Immature natural killer cell (primary cell): ENCODE measurements at regions not wholly inside any gene's neighbourhood (a gene's known extent, or its start where the extent isn't known, plus 50 kb on each side); places are given as distances from the start of the nearest gene placed in this dataset.

Experiments used
- DNase-seq, 3 donors: peaks; one replicate each; pipeline ENCODE4 v3.0.0; 2022; ENCODE audit warnings: mixed read lengths in 1 of 3
- H3K27ac Mint-ChIP-seq, 6 donors: one replicate each; pipeline ENCODE4 v1.8.0; 2020; ENCODE audit warnings: mixed read lengths in 6 of 6, mild to moderate bottlenecking in 5 of 6, inconsistent platforms in 4 of 6, moderate library complexity in 3 of 6
- H3K27me3 Mint-ChIP-seq, 3 donors: one replicate each; pipeline ENCODE4 v1.8.0; 2020 to 2021; ENCODE audit warnings: low read depth in 3 of 3, mild to moderate bottlenecking in 3 of 3, mixed read lengths in 3 of 3, moderate library complexity in 3 of 3, inconsistent platforms in 1 of 3
- H3K36me3 Mint-ChIP-seq, 3 donors: one replicate each; pipeline ENCODE4 v1.8.0; 2020; ENCODE audit warnings: mixed read lengths in 3 of 3, inconsistent platforms in 2 of 3, mild to moderate bottlenecking in 2 of 3
- H3K4me1 Mint-ChIP-seq, 2 donors: one replicate each; pipeline ENCODE4 v1.8.0; 2020; ENCODE audit warnings: inconsistent platforms in 2 of 2, mild to moderate bottlenecking in 2 of 2, mixed read lengths in 2 of 2, moderate library complexity in 1 of 2
- H3K4me3 Mint-ChIP-seq, 5 donors: one replicate each; pipeline ENCODE4 v1.8.0; 2020; ENCODE audit warnings: mild to moderate bottlenecking in 5 of 5, mixed read lengths in 5 of 5, inconsistent platforms in 3 of 5, moderate library complexity in 3 of 5
- H3K9me3 Mint-ChIP-seq, 6 donors: one replicate each; pipeline ENCODE4 v1.8.0; 2020; ENCODE audit warnings: mild to moderate bottlenecking in 6 of 6, mixed read lengths in 6 of 6, inconsistent platforms in 4 of 6, moderate library complexity in 3 of 6

GRCh38 chr17:79412886-79413390, 197.9 kb downstream of the RBFOX3 start:
- no peak for DNase-seq
- Mint-ChIP-seq H3K4me1 (no peaks in the 10 kb centered on the region), H3K27me3 (peaks cover 2 to 5% (median 4%) of the 10 kb centered on the region in 3 donors), H3K9me3 (no peaks in the 10 kb centered on the region), H3K27ac (no peak overlapping the region), H3K36me3 (no peaks in the 10 kb centered on the region), H3K4me3 (no peak overlapping the region)

GRCh38 chr17:79412110-79412509, 198.7 kb downstream of the RBFOX3 start:
- H3K4me1 Mint-ChIP-seq: no peaks in the 10 kb centered on the region
- no peaks in the 10 kb centered on the region for H3K36me3 Mint-ChIP-seq
- H3K27ac Mint-ChIP-seq: no peak overlapping the region
- DNase-seq: no peak
- H3K9me3 Mint-ChIP-seq: no peaks in the 10 kb centered on the region
- peaks cover 2 to 8% (median 6%) of the 10 kb centered on the region in 3 donors for H3K27me3 Mint-ChIP-seq
- H3K4me3 Mint-ChIP-seq: no peak overlapping the region

GRCh38 chr17:79411419-79411818, 199.4 kb downstream of the RBFOX3 start:
- Mint-ChIP-seq H3K27me3 (peaks cover 2 to 10% (median 7%) of the 10 kb centered on the region in 3 donors), H3K36me3 (no peaks in the 10 kb centered on the region), H3K4me3 (no peak overlapping the region), H3K9me3 (no peaks in the 10 kb centered on the region), H3K4me1 (no peaks in the 10 kb centered on the region), H3K27ac (no peak overlapping the region)
- DNase-seq: no peak

GRCh38 chr17:79410681-79411080, 200.2 kb downstream of the RBFOX3 start:
- Mint-ChIP-seq H3K9me3 (no peaks in the 10 kb centered on the region), H3K4me1 (no peaks in the 10 kb centered on the region), H3K27me3 (peaks cover 2 to 10% (median 9%) of the 10 kb centered on the region in 3 donors), H3K36me3 (no peaks in the 10 kb centered on the region), H3K4me3 (no peak overlapping the region), H3K27ac (no peak overlapping the region)
- no peak for DNase-seq

GRCh38 chr17:79408251-79408650, 202.6 kb downstream of the RBFOX3 start:
- Mint-ChIP-seq H3K4me1 (no peaks in the 10 kb centered on the region), H3K36me3 (no peaks in the 10 kb centered on the region), H3K27me3 (peaks cover 5 to 15% (median 9%) of the 10 kb centered on the region in 3 donors), H3K9me3 (no peaks in the 10 kb centered on the region), H3K27ac (no peak overlapping the region), H3K4me3 (no peak overlapping the region)
- DNase-seq: no peak

GRCh38 chr17:79407385-79407784, 203.5 kb downstream of the RBFOX3 start:
- Mint-ChIP-seq H3K9me3 (no peaks in the 10 kb centered on the region), H3K36me3 (no peaks in the 10 kb centered on the region), H3K4me1 (no peaks in the 10 kb centered on the region), H3K27me3 (peaks cover 5 to 15% (median 9%) of the 10 kb centered on the region in 3 donors), H3K4me3 (no peak overlapping the region), H3K27ac (no peak overlapping the region)
- DNase-seq: no peak

GRCh38 chr17:79406316-79406715, 204.5 kb downstream of the RBFOX3 start:
- peaks cover 5 to 15% (median 9%) of the 10 kb centered on the region in 3 donors for H3K27me3 Mint-ChIP-seq
- H3K9me3 Mint-ChIP-seq: no peaks in the 10 kb centered on the region
- DNase-seq: no peak
- peaks cover 2 to 3% of the 10 kb centered on the region in 2 donors for H3K4me1 Mint-ChIP-seq
- H3K27ac Mint-ChIP-seq: no peak overlapping the region
- H3K4me3 Mint-ChIP-seq: no peak overlapping the region
- H3K36me3 Mint-ChIP-seq: no peaks in the 10 kb centered on the region

GRCh38 chr17:79405823-79406222, 205.0 kb downstream of the RBFOX3 start:
- H3K27ac Mint-ChIP-seq: no peak overlapping the region
- no peak overlapping the region for H3K4me3 Mint-ChIP-seq
- no peaks in the 10 kb centered on the region for H3K36me3 Mint-ChIP-seq
- H3K9me3 Mint-ChIP-seq: no peaks in the 10 kb centered on the region
- DNase-seq: no peak
- H3K4me1 Mint-ChIP-seq: peaks cover 7 to 8% of the 10 kb centered on the region in 2 donors
- peaks cover 6 to 15% (median 12%) of the 10 kb centered on the region in 3 donors for H3K27me3 Mint-ChIP-seq

- Mint-ChIP-seq H3K4me3 (no peak overlapping the region), H3K27me3 (peaks cover 11 to 18% (median 13%) of the 10 kb centered on the region in 3 donors), H3K36me3 (no peaks in the 10 kb centered on the region), H3K4me1 (peaks cover 13 to 15% of the 10 kb centered on the region in 2 donors), H3K27ac (no peak overlapping the region), H3K9me3 (no peaks in the 10 kb centered on the region)
- no peak for DNase-seq
Observed at GRCh38 chr17:79404136-79404911, 206.5 kb downstream of the RBFOX3 start.

- Mint-ChIP-seq H3K27ac (no peak overlapping the region), H3K4me1 (peaks cover 13 to 15% of the 10 kb centered on the region in 2 donors), H3K36me3 (no peaks in the 10 kb centered on the region), H3K27me3 (peaks cover 7 to 13% (median 8%) of the 10 kb centered on the region in 3 donors), H3K9me3 (no peaks in the 10 kb centered on the region), H3K4me3 (peak overlapping the region in 4 of 5 donors; percentile 31 to 83 (median 69))
- DNase-seq: no peak
Observed at GRCh38 chr17:79401704-79402674, 208.9 kb downstream of the RBFOX3 start.

- Mint-ChIP-seq H3K27ac (no peak overlapping the region), H3K4me1 (peaks cover 13 to 15% of the 10 kb centered on the region in 2 donors), H3K4me3 (peak overlapping the region; percentile 63 to 83 (median 75)), H3K27me3 (peaks cover 7 to 12% (median 8%) of the 10 kb centered on the region in 3 donors), H3K9me3 (no peaks in the 10 kb centered on the region), H3K36me3 (no peaks in the 10 kb centered on the region)
- DNase-seq: peak; percentile 58 to 64 (median 60)
Observed at GRCh38 chr17:79400989-79401703, 209.7 kb downstream of the RBFOX3 start.

GRCh38 chr17:79399610-79400144, 211.2 kb downstream of the RBFOX3 start:
- no peak overlapping the region for H3K27ac Mint-ChIP-seq
- H3K36me3 Mint-ChIP-seq: no peaks in the 10 kb centered on the region
- no peak overlapping the region for H3K4me3 Mint-ChIP-seq
- no peaks in the 10 kb centered on the region for H3K9me3 Mint-ChIP-seq
- H3K27me3 Mint-ChIP-seq: peaks cover 6 to 9% (median 8%) of the 10 kb centered on the region in 3 donors
- H3K4me1 Mint-ChIP-seq: peaks cover 13 to 15% of the 10 kb centered on the region in 2 donors
- no peak for DNase-seq

- H3K27me3 Mint-ChIP-seq: peaks cover 6 to 17% (median 16%) of the 10 kb centered on the region in 3 donors
- no peak overlapping the region for H3K4me3 Mint-ChIP-seq
- H3K9me3 Mint-ChIP-seq: no peaks in the 10 kb centered on the region
Observed at GRCh38 chr17:79398441-79398840, 212.4 kb downstream of the RBFOX3 start.

More at GRCh38 chr17:79398441-79398840, 212.4 kb downstream of the RBFOX3 start:
- peaks cover 13 to 15% of the 10 kb centered on the region in 2 donors for H3K4me1 Mint-ChIP-seq
- H3K27ac Mint-ChIP-seq: no peak overlapping the region
- no peak for DNase-seq
- H3K36me3 Mint-ChIP-seq: no peaks in the 10 kb centered on the region
